COLO668 (cell line): ENCODE measurements at regions not wholly inside any gene's neighbourhood (a gene's known extent, or its start where the extent isn't known, plus 50 kb on each side); places are given as distances from the start of the nearest gene placed in this dataset.
"Not testable (repeated sequence)": the region's sequence is repeated elsewhere in the genome, so short reads cannot be mapped to it uniquely, and the experiment has no call there.

Source experiments
- DNase-seq: peaks from one replicate; lab custom pipeline; 2025; ENCODE audit not compliant: unreplicated experiment; lab: John Stamatoyannopoulos, UW

GRCh38 chr4:184335520-184335919, 117.8 kb upstream of the ENPP6 start:
- DNase-seq: no peak

- not testable (repeated sequence) for DNase-seq
Observed at GRCh38 chr4:184333446-184333845, 115.8 kb upstream of the ENPP6 start.

- DNase-seq: peak; percentile 70
Observed at GRCh38 chr4:184331268-184331995, 113.8 kb upstream of the ENPP6 start.

GRCh38 chr4:184330517-184331094, 112.9 kb upstream of the ENPP6 start:
- not testable (repeated sequence) for DNase-seq

- DNase-seq: no peak
Observed at GRCh38 chr4:184329659-184330400, 112.2 kb upstream of the ENPP6 start.

GRCh38 chr4:184329235-184329634, 111.6 kb upstream of the ENPP6 start:
- no peak for DNase-seq

- DNase-seq: peak; percentile 55
Observed at GRCh38 chr4:184328022-184328736, 110.5 kb upstream of the ENPP6 start.

- DNase-seq: no peak
Observed at GRCh38 chr4:184324939-184325477, 107.3 kb upstream of the ENPP6 start.

- DNase-seq: no peak
Observed at GRCh38 chr4:184322328-184323025, 104.8 kb upstream of the ENPP6 start.

GRCh38 chr4:184320631-184321030, 103.0 kb upstream of the ENPP6 start:
- DNase-seq: no peak

GRCh38 chr4:184318852-184319251, 101.2 kb upstream of the ENPP6 start:
- no peak for DNase-seq

GRCh38 chr4:184317234-184317918, 99.7 kb upstream of the ENPP6 start:
- DNase-seq: no peak

GRCh38 chr4:184316821-184317220, 99.1 kb upstream of the ENPP6 start:
- DNase-seq: no peak

- DNase-seq: no peak
Observed at GRCh38 chr4:184315675-184316359, 98.1 kb upstream of the ENPP6 start.

GRCh38 chr4:184313702-184314659, 96.3 kb upstream of the ENPP6 start:
- DNase-seq: no peak

GRCh38 chr4:184313058-184313581, 95.4 kb upstream of the ENPP6 start:
- DNase-seq: no peak

GRCh38 chr4:184312126-184312525, 94.5 kb upstream of the ENPP6 start:
- no peak for DNase-seq
